ENCODE measurements at regions not wholly inside any gene's neighbourhood (a gene's known extent, or its start where the extent isn't known, plus 50 kb on each side); places are given as distances from the start of the nearest gene placed in this dataset.

DNA sequence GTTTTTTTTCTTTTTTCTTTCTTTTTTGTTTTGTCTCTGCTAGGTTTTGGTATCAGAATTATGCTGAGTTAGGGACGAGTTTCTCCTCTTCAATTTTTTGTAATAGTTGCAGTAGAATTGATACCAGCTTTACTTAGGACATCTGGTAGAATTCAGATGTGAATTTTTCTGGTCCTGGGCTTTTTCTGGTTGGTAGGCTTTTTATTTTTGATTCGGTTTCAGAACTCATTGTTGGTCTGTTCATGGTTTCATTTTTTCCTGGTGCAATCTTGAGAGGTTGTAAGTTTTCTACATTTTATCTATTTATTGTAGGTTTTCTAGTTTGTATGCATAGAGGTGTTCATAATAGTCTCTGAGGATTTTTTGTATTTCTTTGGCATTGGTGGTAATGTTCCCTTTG lies 498.1 kb upstream of the CPEB2 start:
- no peak for DNase-seq

DNA sequence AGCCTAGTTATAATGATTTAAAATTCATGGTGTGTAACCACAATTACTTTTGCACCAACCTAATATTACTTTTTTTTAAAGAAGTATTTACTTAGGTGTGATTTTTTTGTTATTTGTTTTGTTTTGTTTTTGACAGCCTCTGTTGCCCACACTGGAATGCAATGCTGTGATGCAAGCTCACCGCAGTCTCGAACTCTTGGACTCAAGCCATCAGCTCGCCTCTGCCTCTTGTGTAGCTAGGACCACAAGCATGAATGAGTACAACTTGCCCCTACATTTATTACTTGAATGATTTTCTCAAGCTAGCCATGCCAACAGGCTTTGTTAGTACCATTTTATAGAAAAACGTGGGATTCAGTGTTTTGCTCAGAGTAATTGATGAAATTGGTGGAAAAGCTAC lies 488.8 kb upstream of the CPEB2 start:
- DNase-seq, result no peak

DNA sequence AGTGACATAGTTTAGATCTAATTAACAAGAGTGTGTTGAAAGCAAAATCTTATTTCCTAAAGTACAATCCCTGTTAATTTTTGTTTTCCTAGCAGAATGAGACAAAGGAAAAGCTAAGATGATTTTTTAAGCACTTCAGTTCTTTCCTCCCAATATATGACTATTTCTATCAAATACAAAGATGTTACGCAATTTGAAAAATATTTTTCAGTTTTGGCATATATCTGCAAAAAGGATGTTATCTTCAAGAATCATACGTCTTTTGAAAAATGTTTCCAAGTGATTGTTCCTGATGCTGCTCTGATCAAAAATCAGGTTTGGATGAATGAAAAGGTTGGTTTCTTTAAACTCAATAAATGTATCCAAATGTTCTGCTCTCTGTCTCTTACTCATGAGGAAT lies 486.7 kb upstream of the CPEB2 start:
- DNase-seq, result no peak

DNA sequence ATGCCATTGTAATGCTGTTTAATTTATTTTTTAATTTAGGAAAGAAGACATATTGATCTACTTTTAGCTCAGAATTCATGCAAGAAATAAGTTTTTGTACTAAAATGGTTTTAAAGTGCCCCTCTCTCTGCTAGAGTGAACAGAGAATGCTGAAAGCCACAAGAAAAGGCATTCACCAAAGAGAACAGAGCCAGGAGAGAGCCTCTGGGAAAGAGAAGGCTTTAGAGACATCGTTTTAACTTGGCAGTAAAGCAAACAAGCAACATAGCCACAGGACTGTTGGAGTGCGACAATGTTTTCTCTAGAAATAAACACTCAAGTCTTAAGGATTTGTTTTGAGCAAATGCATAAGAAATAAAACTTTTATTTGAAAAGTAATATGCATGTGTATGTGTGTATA lies 484.1 kb upstream of the CPEB2 start:
- DNase-seq, result no peak

DNA sequence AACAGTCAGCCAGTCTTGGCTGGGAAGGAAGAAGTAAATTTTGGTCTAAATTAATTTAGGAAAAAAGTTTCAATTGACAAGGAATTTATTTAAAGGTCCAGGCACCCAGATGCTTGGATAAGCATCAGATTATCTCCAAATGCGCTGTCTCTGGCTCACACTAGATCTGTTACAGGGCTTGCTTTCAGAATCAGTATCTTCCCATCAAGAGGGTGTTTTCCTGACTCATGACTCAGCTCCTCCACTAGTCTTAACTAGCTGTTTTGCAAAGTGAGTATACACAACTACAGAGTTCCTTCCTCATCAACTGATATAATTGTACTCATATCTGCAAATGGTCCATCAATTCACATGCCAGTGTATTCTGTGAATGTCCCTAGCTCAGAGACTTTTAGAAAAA lies 482.1 kb upstream of the CPEB2 start:
- no peak for DNase-seq

DNA sequence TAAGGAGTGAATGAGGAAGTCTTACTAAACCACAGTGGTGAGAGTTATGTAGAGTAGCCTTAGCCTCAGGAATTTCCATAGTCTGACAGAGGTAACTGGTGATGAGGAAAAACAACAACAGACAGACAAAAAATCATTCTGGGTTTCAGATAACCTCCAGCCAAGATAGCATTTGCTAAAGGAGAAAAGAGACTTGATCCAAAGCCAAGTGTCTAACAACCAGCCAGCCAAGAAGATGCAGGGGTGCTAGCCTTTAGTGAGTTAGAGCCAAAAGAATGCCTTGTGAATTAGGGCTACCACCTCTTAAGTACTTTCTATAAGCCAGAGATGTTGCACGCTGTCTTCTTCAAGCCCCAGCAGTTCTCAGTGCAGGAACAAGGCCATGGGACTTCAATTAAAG lies 478.0 kb upstream of the CPEB2 start:
- DNase-seq, result no peak

DNA sequence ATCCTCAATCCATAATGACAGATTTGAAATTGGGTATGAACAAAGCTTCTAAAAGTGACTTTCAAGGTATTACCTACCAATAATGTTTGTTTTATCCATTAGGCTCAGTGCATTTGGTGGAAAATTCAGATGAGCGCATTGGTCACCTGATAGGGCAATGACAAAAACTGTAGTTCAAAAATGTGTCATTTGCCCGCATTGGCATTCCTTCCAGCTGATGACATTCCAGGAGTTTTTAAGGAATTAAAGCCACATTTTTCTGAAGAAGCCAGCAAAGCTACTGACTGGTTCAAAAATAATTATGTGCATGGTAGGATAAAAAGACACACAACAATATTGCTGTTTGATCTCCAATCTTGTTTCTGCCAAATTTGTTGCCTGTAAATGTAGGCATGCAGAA lies 473.4 kb upstream of the CPEB2 start:
- no peak for DNase-seq

DNA sequence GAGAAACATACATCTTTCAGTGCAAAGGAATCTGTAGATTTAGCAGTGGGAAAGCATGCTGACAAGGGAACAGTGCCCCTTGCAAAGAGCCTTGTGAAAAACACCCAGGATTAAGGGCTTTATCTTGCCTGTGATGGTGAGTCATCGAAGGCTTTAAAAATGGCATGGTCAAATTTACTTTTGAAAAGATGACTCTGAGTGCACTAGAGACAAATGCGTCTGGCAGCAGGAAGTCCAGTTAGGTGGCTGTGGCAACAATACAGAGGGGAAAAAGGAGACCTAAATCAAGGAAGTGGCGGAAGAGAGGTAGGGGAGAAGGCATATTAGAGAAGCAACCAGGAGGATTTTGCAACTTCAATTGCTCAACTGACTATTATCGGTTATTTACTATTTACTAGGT lies 472.6 kb upstream of the CPEB2 start:
- DNase-seq, result no peak

DNA sequence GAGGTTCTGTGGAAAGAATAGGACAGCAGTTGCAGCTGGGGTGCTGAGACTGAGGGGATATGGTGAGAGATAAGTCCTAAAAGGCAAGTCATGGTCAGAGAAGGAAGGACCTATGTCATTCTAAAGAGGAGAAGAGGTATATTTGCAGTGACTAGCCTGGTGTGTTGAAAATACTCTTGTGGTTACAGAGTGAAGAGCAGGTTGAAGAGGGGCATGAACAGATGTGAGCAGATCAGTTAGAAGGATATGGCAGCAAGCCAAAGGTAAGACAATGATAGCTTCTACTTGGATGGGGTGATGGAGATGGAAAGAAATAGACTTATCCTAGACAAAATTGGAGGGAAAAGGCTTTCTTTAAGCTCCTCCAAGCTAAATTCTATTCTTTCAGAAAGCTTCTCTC lies 469.8 kb upstream of the CPEB2 start:
- DNase-seq, result no peak

DNA sequence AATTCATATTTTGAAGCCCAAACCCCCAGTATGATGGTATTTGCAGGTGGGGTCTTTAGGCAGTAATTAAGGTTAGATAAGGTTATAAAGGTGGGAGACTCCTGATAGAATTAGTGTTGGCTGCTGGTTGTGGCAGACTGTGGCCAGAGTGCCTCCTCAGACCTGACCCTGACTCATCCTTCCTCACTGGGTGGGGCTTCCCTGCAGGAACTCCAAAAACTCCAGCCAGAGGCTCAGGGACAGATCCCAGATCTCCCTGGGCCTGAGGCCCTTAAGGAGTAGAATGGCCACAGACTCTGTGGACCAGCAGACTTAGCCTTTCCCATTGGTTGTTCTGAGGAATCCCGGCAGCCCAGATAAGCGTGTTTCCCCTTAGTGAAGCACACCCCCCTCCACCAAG lies 463.0 kb upstream of the CPEB2 start:
- no peak for DNase-seq

DNA sequence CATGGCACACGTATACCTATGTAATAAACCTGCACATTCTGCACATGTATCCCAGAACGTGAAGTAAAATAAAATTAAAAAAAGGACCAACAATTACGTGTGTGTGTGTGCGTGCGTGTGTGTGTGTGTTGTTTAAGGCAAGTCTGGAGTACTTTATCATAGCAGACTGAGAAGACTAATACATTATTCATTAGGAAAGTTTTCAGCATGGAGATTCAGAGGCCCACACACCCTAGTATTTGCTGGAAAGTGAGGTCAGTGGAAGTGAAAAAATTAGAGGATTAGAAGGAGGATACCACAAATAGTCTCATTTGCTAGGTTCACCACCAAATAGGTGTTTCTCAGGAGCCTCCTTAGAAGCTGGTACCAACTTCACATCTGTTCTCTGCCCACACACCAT lies 457.1 kb upstream of the CPEB2 start:
- no peak for DNase-seq

DNA sequence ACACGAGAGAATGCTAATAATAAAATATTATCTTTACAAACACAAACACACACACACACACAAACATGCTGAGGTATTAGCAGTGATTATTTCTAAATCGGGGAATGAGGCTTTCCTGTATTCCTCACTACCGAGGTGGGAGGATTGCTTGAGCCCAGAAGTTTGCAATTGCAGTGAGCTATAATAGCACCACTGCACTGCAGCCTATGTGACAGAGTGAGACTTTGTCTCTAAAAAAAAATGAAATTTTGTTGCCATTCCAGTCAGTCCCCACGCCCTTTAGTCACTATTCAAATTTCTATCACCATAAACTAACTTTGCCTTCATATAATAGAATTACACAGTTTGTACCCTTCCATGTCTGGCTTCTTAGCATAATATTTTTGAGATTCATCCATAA lies 456.5 kb upstream of the CPEB2 start:
- DNase-seq, result no peak

DNA sequence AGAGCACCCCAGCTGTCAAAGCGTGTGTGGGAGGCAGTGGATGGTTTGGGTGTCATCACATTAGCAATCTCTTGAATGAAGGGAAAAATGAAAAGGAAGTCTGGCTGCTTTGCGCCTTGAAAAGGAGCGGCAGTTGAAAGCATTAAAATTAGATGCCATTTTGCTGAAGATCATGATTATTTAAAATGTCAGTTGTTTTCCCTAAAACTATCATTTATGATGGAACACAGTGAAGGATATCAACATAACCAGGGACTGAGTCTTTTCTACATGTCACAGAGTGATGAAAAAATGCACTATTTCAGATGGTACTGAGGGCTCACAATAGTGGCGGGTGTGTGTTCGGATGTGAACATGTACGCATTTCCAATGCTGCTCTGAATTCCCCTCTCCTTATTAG lies 450.2 kb upstream of the CPEB2 start:
- no peak for DNase-seq

DNA sequence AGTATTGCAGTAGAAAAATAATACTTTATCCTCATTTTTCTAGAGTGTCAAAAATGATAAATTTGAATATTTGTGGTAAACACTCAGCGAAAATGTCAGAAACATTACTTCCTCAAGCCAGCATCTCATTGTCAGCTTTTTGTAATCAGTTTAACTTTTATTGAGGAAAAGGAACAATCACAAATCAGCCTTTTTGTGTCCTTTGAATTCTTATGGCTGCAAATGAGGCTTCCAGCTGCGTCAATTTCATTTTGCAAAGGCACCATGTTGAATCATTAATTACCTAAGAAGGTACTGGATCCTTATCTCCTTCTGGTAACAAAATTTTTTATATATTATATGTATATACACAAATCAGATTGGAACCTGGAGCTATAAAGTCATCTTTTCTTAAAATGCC lies 442.6 kb upstream of the CPEB2 start:
- DNase-seq, result no peak

DNA sequence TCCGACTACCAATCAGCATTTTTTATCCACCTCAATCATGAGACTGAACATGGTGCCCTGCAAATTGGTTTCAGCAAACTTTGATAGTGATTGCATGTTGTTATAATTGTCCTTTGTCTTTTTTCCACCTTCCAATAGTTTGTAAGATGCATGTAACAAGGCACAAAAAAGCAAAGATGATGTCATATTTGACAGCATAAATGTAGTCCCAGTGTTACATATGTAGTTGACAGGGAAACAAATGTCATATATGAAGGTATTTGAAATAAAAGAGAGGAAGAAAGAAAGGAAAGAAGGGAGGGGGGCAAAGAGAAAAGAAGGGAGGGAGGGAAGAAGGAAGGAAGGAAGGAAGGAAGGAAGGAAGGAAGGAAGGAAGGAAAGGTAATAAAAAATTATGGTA lies 441.7 kb upstream of the CPEB2 start:
- DNase-seq, result no peak

DNA sequence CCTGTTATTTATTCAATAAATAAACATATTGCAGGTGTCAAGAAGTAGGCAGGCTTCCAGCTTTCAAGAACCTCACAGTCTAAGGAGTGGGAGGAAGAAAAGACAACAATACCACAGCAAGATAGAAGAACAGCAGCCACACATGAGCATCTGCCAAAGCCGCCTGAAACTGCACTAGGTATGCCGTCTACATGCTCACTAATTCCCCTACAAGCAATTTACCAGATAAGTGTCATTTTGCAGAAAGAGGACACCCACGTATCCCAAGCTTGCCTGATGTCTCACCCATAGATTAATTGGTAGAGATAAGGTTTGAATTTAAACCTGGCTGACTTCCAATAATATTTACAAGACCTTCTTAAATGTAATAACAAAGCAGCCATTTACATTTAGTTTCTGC lies 439.4 kb upstream of the CPEB2 start:
- DNase-seq, result no peak

DNA sequence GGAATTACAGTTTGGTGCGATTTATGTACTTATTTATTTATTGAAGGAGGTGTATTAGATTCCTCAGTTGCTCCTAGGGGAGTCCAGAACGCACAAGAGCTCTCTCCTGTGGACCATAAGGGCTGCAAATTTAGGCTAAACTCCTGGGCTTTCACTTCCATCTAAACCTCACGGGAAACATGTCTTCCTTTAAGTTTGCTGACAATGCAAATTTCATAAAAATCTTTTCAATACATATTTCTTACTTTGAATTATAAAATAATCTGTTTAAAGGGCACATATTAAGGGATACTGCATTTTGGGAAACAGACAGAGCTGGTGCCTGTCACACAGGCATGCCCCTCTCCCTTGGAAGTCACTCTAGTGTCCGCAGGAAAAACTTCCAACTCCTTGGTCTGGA lies 438.0 kb upstream of the CPEB2 start:
- DNase-seq, result no peak

DNA sequence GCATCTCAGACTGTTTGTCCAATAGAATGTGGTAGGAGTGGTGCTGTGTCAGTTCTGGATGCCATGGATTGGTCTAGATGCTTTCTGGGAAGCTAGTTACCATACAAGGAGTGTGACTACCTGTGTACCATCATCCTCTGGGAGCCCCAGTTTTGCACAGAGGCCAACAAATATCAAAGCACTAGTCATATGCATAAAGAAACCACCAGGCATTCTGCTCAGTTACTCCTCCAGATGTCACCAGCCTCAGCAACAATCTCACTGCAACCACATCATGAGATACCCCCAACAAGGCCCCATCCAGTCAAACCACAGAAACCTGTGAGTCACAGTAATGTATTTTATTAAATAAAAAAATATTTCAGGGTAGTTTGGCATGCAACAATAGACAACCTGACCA lies 435.8 kb upstream of the CPEB2 start:
- DNase-seq, result no peak

DNA sequence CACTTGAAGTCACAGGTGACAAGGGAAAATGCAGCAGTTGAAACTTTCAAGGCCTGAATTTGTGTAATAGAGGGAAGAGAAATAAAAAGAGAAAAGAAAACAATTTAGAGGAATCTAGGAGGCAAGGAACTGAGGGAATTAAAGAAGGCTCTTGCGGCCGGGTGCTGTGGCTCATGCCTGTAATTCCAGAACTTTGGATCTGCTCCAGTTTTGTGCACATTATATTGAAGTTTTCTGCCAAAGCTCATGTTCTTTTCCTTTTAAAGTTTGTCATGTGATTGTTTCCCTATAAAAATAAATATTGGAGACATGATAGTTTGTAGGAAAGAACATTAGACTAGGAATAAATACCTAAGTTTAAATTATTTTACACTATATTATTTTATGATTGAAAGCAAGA lies 433.9 kb upstream of the CPEB2 start:
- DNase-seq, result no peak

DNA sequence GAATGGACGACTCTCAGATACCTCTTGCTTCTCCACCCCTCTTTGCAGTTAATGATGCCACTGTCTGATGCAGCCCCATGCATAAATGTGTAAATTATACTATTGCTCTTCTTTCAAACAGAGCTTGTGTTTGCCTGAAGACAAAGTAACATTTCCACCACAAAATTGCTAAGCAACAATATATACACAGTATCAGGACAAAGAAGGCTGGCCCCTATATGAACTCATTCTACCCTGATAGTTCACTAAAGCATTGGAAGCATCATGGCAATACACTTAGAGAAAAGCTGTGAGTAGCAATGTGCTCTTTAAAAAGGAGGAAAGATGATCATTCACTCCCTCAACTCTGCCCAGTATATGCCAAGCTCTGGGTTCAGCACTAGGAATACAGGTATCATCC lies 427.0 kb upstream of the CPEB2 start:
- no peak for DNase-seq

DNA sequence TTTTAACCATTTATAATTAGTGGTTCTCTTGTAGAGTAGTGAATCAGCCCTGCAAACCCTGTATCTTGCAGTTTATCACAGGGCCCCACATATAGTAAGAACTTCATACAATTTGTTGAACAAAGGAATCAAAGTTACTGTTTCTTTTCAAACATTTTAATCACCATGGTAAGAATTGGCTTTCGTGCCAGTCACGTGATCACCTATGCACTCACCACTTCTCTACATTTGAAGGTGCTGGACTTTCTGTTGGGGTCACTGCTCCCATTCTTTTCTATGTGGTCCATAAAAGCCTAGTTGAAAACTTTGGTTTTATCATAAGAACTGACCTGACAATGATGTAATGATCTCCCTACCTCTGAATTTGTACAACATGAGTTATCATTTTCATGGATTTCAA lies 426.4 kb upstream of the CPEB2 start:
- DNase-seq, result no peak

DNA sequence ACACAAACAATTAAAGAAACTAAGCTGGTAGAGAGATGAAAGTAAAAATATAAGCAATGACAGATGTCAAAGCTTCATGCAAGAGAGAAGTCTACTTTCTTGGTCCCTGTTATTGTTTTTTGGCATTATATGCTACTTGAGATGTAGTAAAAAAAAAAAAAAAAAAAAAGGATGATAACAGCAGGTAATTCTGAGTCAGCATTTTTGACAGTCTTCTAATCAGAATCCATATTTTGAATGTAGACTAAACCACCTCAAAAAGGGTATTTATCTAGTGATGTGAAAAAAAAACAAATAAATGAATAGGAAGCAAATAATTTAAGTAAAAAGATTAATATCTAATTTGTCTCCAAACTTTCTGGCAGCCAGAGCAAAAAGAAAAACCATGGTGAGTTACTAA lies 422.2 kb upstream of the CPEB2 start:
- no peak for DNase-seq

DNA sequence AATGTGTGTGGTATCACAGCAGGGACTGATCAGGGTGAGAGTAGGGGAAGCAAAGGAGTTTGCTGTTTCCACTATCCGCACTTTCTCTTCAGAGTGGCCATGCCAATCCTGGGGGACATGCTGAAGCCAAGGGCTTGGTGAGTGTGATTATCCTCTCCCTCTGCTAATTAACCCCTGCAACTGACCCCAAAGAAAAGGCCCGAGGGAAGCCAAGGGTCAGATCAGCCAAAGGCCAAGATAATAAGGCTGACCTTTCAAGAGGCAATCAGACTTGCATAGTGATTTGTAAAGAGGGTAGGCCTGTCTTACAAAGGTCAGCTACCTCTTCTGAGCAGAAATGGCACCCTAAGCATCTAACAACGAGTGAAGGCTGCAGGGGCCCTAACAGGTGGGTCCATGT lies 420.5 kb upstream of the CPEB2 start:
- DNase-seq, result no peak

DNA sequence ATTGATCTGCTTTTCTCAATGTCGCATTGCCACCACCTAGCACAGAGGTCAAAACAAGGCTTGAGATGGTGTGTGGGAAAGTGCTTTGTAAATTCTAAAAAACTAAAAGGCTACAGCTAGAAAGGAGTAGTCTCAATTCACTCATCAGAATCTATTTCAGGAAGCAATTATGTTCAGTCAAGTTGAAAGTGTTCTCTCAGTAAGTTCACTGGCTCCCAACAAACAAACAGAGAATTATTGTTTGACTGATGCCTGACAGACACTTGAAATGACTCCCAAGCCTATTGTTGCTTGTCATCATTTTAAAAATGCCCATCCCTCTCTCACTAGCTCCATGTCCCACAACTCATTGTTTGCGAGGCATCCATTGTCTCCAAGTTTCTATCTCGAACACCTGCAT lies 419.6 kb upstream of the CPEB2 start:
- no peak for DNase-seq

DNA sequence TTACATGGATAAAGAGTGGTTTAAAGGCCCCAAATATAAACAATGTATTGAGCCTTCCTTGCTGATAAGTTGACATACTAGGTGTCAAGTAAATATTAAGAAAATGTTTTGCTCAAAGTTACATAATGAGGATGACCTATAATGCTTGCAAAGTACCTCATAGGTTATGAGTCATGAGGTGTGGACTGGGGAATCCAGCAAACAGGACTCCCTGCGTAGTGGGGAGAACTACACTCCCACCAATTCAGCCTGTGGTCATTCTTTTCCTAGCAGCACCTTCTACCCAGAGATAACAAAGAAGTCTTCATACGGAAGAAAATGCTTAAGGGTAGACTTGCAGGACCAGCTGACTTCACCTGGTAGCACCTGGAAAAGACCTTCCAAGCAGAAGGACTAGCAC lies 418.9 kb upstream of the CPEB2 start:
- DNase-seq, result no peak

DNA sequence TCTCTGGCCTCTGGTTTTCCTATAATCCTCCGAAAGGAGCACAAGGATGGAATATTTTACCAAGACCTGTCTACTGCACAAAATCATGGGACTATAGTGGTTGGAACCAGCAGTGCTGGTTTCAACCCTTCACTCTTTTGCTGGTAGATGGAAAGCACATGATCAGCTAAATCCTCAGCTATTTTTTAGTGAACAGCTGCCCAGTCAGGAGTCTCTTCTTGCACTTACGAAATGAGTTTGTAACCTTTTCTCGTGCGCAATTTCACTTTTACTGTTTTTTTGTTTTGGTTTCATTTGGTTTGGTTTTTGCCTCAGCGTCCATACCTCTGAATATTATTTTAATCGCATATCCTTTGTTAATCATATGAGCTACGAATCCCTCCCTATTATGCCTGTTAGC lies 418.5 kb upstream of the CPEB2 start:
- DNase-seq, result no peak

DNA sequence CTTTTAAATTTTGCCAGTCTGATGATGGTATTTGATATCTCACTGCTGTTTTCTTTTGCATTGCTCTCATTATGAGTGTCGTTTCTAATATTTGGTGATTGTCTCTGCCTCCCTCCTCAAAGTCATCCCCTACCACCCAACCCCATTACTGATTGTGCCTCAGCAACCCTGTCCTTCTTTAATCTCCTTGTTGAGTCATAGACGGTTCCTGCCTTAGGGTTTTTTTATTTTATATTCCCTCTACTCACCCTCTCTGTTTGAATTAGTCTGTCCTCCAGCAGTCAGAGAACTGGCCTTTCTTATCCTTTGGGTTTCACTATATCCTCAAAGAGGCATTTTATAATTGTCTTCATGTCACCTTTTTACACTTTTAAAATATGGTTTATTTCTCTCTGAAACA lies 409.3 kb upstream of the CPEB2 start:
- DNase-seq, result no peak
